Frontal cortex (tissue), 3 donors: ENCODE measurements at regions not wholly inside any gene's neighbourhood (a gene's known extent, or its start where the extent isn't known, plus 50 kb on each side); places are given as distances from the start of the nearest gene placed in this dataset.

Experiments used
- DNase-seq, 2 donors: peaks; one replicate each; pipeline ENCODE4 v3.0.0; 2012; ENCODE audit warnings: low spot score in 2 of 2
- FAIRE-seq: peaks from 2 replicates; lab custom pipeline; 2012; peaks lifted over from hg19 to GRCh38; lab: Jason Lieb, UNC
- donor health status: control.
- donor health status: control.
- donor health status: control.

GRCh38 chr16:80367037-80367658 is 173.6 kb upstream of the DYNLRB2 start:
- FAIRE-seq = no peak
- DNase-seq = no peak

- DNase-seq (no peak), FAIRE-seq (no peak)
Observed at GRCh38 chr16:80366023-80366422, 174.8 kb upstream of the DYNLRB2 start.

- DNase-seq = no peak
- FAIRE-seq = no peak
Observed at GRCh38 chr16:80362816-80363215, 178.0 kb upstream of the DYNLRB2 start.

GRCh38 chr16:80356365-80356764 is 184.4 kb upstream of the DYNLRB2 start:
- DNase-seq = no peak
- no peak for FAIRE-seq

GRCh38 chr16:80355335-80355734 is 185.5 kb upstream of the DYNLRB2 start:
- DNase-seq (no peak), FAIRE-seq (peak; percentile 72)

- DNase-seq (no peak), FAIRE-seq (no peak)
Observed at GRCh38 chr16:80350061-80350460, 190.7 kb upstream of the DYNLRB2 start.

- DNase-seq (peak in 1 of 2 donors; percentile 7), FAIRE-seq (no peak)
Observed at GRCh38 chr16:80347900-80348299, 192.9 kb upstream of the DYNLRB2 start.

- FAIRE-seq (no peak), DNase-seq (no peak)
Observed at GRCh38 chr16:80347002-80347401, 193.8 kb upstream of the DYNLRB2 start.

- FAIRE-seq (no peak), DNase-seq (no peak)
Observed at GRCh38 chr16:80346111-80346632, 194.6 kb upstream of the DYNLRB2 start.

- DNase-seq (no peak), FAIRE-seq (no peak)
Observed at GRCh38 chr16:80345701-80346100, 195.1 kb upstream of the DYNLRB2 start.

- FAIRE-seq = no peak
- no peak for DNase-seq
Observed at GRCh38 chr16:80344570-80344969, 196.2 kb upstream of the DYNLRB2 start.

- FAIRE-seq (no peak), DNase-seq (no peak)
Observed at GRCh38 chr16:80341263-80341662, 199.5 kb upstream of the DYNLRB2 start.

GRCh38 chr16:80337786-80338185 is 203.0 kb upstream of the DYNLRB2 start:
- FAIRE-seq (no peak), DNase-seq (no peak)

GRCh38 chr16:80330803-80331202 is 210.0 kb upstream of the DYNLRB2 start:
- DNase-seq (no peak), FAIRE-seq (no peak)

- FAIRE-seq (no peak), DNase-seq (no peak)
Observed at GRCh38 chr16:80330150-80330549, 210.6 kb upstream of the DYNLRB2 start.

- DNase-seq (no peak), FAIRE-seq (no peak)
Observed at GRCh38 chr16:80327740-80328139, 213.1 kb upstream of the DYNLRB2 start.

GRCh38 chr16:80324371-80324770 is 216.4 kb upstream of the DYNLRB2 start:
- FAIRE-seq (no peak), DNase-seq (no peak)

GRCh38 chr16:80323808-80324195 is 217.0 kb upstream of the DYNLRB2 start:
- no peak for DNase-seq
- no peak for FAIRE-seq

GRCh38 chr16:80323187-80323807 is 217.5 kb upstream of the DYNLRB2 start:
- no peak for FAIRE-seq
- DNase-seq = peak in 1 of 2 donors; percentile 16

GRCh38 chr16:80319181-80319580 is 221.6 kb upstream of the DYNLRB2 start:
- no peak for FAIRE-seq

GRCh38 chr16:80318107-80318506 is 222.7 kb upstream of the DYNLRB2 start:
- no peak for FAIRE-seq

More at GRCh38 chr16:80319181-80319580, 221.6 kb upstream of the DYNLRB2 start:
- DNase-seq = no peak

GRCh38 chr16:80317599-80318037 is 223.2 kb upstream of the DYNLRB2 start:
- FAIRE-seq (no peak), DNase-seq (no peak)

More at GRCh38 chr16:80318107-80318506, 222.7 kb upstream of the DYNLRB2 start:
- DNase-seq = no peak
